EH (cell line): ENCODE measurements at regions not wholly inside any gene's neighbourhood (a gene's known extent, or its start where the extent isn't known, plus 50 kb on each side); places are given as distances from the start of the nearest gene placed in this dataset.

Experiments used
- DNase-seq: peaks from one replicate; pipeline ENCODE4 v3.0.0-alpha.2; 2015; ENCODE audit warnings: low read depth

GRCh38 chr9:7239708-7240107, 481.9 kb downstream of the KDM4C start:
- no peak for DNase-seq

DNA sequence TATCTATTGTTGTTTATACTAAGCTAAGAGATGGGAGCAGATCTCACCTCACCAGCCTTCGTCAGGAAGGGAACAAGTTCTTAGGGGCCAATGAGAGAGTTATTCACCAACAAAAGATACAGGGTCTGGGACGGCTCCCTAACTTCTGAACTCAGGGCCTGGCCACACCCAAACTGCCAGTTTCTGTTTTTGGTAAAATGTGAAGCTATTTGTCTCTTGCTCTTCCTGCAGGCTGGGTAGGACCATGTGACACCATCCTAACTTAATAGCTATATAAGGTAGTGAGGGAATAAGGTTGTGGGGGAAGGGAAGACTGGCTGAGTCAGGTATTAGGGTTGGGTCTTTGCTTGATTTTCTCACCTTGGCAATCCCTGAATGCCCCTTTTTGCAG, 480.5 kb downstream of the KDM4C start:
- DNase-seq, result no peak

- peak; percentile 14 for DNase-seq
These were observed 479.9 kb downstream of the KDM4C start for GRCh38 chr9:7237473-7238246.

GRCh38 chr9:7236186-7236585, 478.4 kb downstream of the KDM4C start:
- DNase-seq, result no peak

DNA sequence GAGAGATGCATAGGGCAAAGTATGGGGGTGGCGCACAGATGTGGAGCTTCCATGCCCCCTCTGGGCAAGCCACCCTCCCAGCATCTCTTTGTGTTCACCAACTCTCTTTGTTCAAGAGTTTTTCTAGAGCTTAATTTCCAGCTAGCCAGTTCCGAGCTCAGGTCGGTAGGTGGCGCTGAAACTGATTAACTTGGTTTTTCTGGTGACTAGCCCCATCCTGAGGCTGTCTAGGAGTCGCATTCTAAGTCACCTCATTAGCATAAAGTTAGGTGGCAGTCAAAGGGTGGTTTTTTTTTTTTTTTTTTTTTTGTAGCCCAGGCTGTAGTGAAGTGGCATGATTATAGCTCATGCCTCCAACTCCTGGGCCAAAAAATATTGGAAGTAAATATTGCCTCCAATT, 476.4 kb downstream of the KDM4C start:
- DNase-seq, result peak; percentile 38

GRCh38 chr9:7229571-7229970, 471.8 kb downstream of the KDM4C start:
- no peak for DNase-seq

GRCh38 chr9:7228726-7229125, 471.0 kb downstream of the KDM4C start:
- no peak for DNase-seq

DNA sequence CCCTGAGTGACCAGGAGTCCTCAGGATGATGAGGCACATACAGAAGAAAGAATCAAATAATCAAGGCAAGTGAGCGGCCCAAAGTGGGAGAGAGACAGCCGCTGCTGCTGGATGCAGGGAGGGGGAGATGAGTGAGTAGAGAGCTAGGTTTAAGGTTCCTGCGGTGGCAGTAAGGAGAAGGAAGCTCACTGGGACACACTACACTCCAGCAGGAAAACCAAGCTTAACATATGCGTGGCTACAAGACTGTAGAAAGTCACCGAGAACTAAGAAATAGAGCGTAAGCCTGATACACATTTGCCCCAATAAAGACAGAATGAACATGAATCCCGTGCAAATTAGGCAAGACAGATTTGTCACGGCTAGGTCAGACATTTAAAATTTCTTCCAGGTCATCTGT, 470.2 kb downstream of the KDM4C start:
- DNase-seq, result no peak

GRCh38 chr9:7226007-7226640, 468.4 kb downstream of the KDM4C start:
- DNase-seq, result no peak
